NCI-H2227 (cell line): ENCODE measurements at regions not wholly inside any gene's neighbourhood (a gene's known extent, or its start where the extent isn't known, plus 50 kb on each side); places are given as distances from the start of the nearest gene placed in this dataset.
"Not testable (repeated sequence)": the region's sequence is repeated elsewhere in the genome, so short reads cannot be mapped to it uniquely, and the experiment has no call there.

Experiments used
- DNase-seq: peaks from one replicate; lab custom pipeline; 2025; ENCODE audit not compliant: unreplicated experiment; lab: John Stamatoyannopoulos, UW

GRCh38 chr19:34576292-34576691 lies 94.7 kb downstream of the WTIP start:
- no peak for DNase-seq

GRCh38 chr19:34575206-34575605 lies 93.6 kb downstream of the WTIP start:
- no peak for DNase-seq

GRCh38 chr19:34574704-34575103 lies 93.1 kb downstream of the WTIP start:
- DNase-seq: no peak

- no peak for DNase-seq
Measured at GRCh38 chr19:34573226-34573864, 91.8 kb downstream of the WTIP start.

- DNase-seq: not testable (repeated sequence)
Measured at GRCh38 chr19:34570140-34570539, 88.6 kb downstream of the WTIP start.

- DNase-seq: not testable (repeated sequence)
Measured at GRCh38 chr19:34562344-34562743, 80.8 kb downstream of the WTIP start.
